Liver (tissue), 3 donors: ENCODE measurements at regions not wholly inside any gene's neighbourhood (a gene's known extent, or its start where the extent isn't known, plus 50 kb on each side); places are given as distances from the start of the nearest gene placed in this dataset.

ENCODE experiments used
- CTCF ChIP-seq: fragments of 150-350 bp; IDR thresholded peaks from 2 replicates; pipeline ENCODE4 v1.5.1; 2017; ENCODE audit warnings: improper control_type of control experiment, low read depth, low read length; ENCODE audit not compliant: missing input control
- FOXA1 ChIP-seq: IDR thresholded peaks from 2 replicates; pipeline ENCODE4 v1.6.1; 2016; ENCODE audit warnings: antibody characterized with exemption
- NR2F2 ChIP-seq: IDR thresholded peaks from 2 replicates; pipeline ENCODE4 v1.6.1; 2016; ENCODE audit warnings: antibody characterized with exemption
- SP1 ChIP-seq: IDR thresholded peaks from 2 replicates; pipeline ENCODE4 v1.6.1; 2018; ENCODE audit warnings: antibody characterized with exemption, mild to moderate bottlenecking
- TAF1 ChIP-seq: conservative IDR thresholded peaks from 2 replicates; pipeline ENCODE4 v1.6.1; 2016; ENCODE audit warnings: antibody characterized with exemption, mild to moderate bottlenecking
- YY1 ChIP-seq: IDR thresholded peaks from 2 replicates; pipeline ENCODE4 v1.6.1; 2016; ENCODE audit warnings: antibody characterized with exemption, mild to moderate bottlenecking
- donor health status: healthy.
- donor health status: healthy.

GRCh38 chr1:93805027-93805610 lies 73.9 kb downstream of the DNTTIP2 start:
- TF ChIP-seq TAF1 (no peak), CTCF (no peak), NR2F2 (no peak), FOXA1 (no peak), YY1 (no peak), SP1 (no peak)
